ENCODE measurements at regions not wholly inside any gene's neighbourhood (a gene's known extent, or its start where the extent isn't known, plus 50 kb on each side); places are given as distances from the start of the nearest gene placed in this dataset.

DNA sequence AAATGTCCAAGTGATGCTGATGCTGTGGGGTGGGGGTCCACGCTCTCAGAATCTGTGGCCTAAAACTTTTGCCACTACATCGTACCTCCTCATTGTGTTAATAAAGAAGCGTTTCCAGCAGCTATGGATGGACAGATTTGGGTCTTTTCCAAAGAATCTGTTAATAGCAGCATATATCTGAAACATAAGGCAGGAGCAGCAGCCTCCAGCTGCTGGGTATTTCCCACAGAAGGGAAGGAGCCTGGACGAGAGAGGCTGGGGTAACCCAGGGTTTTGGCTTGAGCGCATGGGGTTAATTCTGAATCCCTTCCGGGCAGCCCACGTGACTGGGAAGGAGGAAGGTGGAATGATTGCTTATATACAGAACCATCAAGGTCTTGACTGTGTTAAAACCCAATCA, 332.4 kb downstream of the BCOR start:
- TF ChIP-seq, protein P1, sequence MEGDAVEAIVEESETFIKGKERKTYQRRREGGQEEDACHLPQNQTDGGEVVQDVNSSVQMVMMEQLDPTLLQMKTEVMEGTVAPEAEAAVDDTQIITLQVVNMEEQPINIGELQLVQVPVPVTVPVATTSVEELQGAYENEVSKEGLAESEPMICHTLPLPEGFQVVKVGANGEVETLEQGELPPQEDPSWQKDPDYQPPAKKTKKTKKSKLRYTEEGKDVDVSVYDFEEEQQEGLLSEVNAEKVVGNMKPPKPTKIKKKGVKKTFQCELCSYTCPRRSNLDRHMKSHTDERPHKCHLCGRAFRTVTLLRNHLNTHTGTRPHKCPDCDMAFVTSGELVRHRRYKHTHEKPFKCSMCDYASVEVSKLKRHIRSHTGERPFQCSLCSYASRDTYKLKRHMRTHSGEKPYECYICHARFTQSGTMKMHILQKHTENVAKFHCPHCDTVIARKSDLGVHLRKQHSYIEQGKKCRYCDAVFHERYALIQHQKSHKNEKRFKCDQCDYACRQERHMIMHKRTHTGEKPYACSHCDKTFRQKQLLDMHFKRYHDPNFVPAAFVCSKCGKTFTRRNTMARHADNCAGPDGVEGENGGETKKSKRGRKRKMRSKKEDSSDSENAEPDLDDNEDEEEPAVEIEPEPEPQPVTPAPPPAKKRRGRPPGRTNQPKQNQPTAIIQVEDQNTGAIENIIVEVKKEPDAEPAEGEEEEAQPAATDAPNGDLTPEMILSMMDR (IDR thresholded peaks at IDR 0.05), result no peak
- TF ChIP-seq POLR2AphosphoS5 (IDR thresholded peaks at IDR 0.05) (no peak), POLR2A (IDR thresholded peaks at IDR 0.05) (no peak)

All from transverse colon (tissue), 4 donors.